ENCODE measurements at regions not wholly inside any gene's neighbourhood (a gene's known extent, or its start where the extent isn't known, plus 50 kb on each side); places are given as distances from the start of the nearest gene placed in this dataset.
"Not testable (repeated sequence)": the region's sequence is repeated elsewhere in the genome, so short reads cannot be mapped to it uniquely, and the experiment has no call there.

- DNase-seq, result no peak
Observed at GRCh38 chr12:131399000-131399399, 311.9 kb upstream of the SFSWAP start.

- DNase-seq, result not testable (repeated sequence)
Observed at GRCh38 chr12:131400668-131401294, 310.1 kb upstream of the SFSWAP start.

GRCh38 chr12:131401907-131402633 lies 308.8 kb upstream of the SFSWAP start:
- DNase-seq, result not testable (repeated sequence)

- no peak for DNase-seq
Observed at GRCh38 chr12:131402781-131403396, 308.0 kb upstream of the SFSWAP start.

- DNase-seq, result no peak
Observed at GRCh38 chr12:131403676-131404075, 307.2 kb upstream of the SFSWAP start.

GRCh38 chr12:131404705-131405104 lies 306.2 kb upstream of the SFSWAP start:
- DNase-seq, result no peak

- no peak for DNase-seq
Observed at GRCh38 chr12:131407221-131408035, 303.5 kb upstream of the SFSWAP start.

GRCh38 chr12:131408036-131408365 lies 302.9 kb upstream of the SFSWAP start:
- DNase-seq, result no peak

GRCh38 chr12:131408484-131408883 lies 302.4 kb upstream of the SFSWAP start:
- no peak for DNase-seq

- no peak for DNase-seq
Observed at GRCh38 chr12:131409211-131409610, 301.7 kb upstream of the SFSWAP start.

GRCh38 chr12:131411827-131412226 lies 299.1 kb upstream of the SFSWAP start:
- not testable (repeated sequence) for DNase-seq

- DNase-seq, result no peak
Observed at GRCh38 chr12:131413006-131413405, 297.9 kb upstream of the SFSWAP start.

- no peak for DNase-seq
Observed at GRCh38 chr12:131413471-131413870, 297.4 kb upstream of the SFSWAP start.

- not testable (repeated sequence) for DNase-seq
Observed at GRCh38 chr12:131414155-131414922, 296.6 kb upstream of the SFSWAP start.

GRCh38 chr12:131415781-131416180 lies 295.1 kb upstream of the SFSWAP start:
- no peak for DNase-seq

- no peak for DNase-seq
Observed at GRCh38 chr12:131418121-131418520, 292.8 kb upstream of the SFSWAP start.

- DNase-seq, result no peak
Observed at GRCh38 chr12:131418884-131419283, 292.0 kb upstream of the SFSWAP start.

GRCh38 chr12:131420867-131421447 lies 289.9 kb upstream of the SFSWAP start:
- DNase-seq, result no peak

GRCh38 chr12:131421509-131422186 lies 289.2 kb upstream of the SFSWAP start:
- no peak for DNase-seq

- no peak for DNase-seq
Observed at GRCh38 chr12:131422187-131422520, 288.7 kb upstream of the SFSWAP start.

- no peak for DNase-seq
Observed at GRCh38 chr12:131422744-131423143, 288.1 kb upstream of the SFSWAP start.

GRCh38 chr12:131424270-131424669 lies 286.6 kb upstream of the SFSWAP start:
- DNase-seq, result no peak
